ENCODE measurements at regions not wholly inside any gene's neighbourhood (a gene's known extent, or its start where the extent isn't known, plus 50 kb on each side); places are given as distances from the start of the nearest gene placed in this dataset.
"Not testable (repeated sequence)": the region's sequence is repeated elsewhere in the genome, so short reads cannot be mapped to it uniquely, and the experiment has no call there.

DNA sequence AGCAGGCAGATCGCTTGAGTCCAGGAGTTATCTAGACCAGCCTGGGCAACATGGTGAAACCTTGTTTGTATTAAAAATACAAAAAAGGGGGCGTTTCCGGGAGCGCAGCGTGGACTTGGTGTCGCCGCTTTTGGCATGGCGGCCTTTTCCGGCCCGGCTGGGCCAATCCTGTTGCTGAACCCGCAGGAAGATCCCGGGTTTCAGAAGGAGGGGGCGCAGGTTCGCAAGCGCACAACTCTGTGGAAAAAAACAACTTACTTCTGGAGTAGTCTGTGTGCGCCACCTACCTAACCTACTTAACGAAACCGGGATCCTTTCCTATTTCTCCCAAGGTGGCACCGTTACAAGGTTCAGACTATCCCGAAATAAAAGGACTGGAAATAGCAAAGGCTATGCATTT lies 198.6 kb downstream of the MSX2 start:
- no peak for DNase-seq (ENCODE audit: low read depth in 1 of 2, low spot score in 1 of 2)

DNA sequence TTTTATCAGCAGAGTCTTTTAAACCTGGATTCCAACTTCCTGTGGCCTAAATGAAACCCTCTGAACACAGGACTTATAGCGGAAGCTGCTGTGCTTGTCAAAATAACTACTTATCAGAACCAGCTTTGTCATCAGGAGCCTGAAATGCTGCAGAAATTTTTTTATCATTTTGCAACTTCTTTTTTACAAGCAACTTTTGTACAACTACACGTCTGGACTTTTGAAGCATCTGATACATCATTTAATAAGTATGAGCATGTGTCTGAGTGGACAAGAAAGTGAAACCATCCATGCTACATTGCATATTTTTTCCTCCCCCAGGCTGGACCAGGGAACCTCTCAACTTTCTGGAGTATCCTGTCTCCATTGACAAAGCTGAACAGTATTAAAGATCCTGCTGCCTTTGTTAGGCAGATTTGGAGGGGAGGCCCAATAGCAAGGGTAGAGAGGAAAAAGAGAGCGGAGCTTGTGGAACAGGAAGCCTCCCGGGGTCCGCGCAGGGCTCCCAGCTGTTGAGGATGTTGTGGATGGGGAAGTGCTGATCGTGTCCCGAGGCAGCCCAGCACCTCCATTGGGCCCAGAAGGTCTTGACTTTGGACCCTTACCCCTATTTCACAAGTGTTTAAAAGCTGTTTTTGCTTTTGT lies 196.6 kb downstream of the MSX2 start:
- no peak for DNase-seq (ENCODE audit: low read depth in 1 of 2, low spot score in 1 of 2)

DNA sequence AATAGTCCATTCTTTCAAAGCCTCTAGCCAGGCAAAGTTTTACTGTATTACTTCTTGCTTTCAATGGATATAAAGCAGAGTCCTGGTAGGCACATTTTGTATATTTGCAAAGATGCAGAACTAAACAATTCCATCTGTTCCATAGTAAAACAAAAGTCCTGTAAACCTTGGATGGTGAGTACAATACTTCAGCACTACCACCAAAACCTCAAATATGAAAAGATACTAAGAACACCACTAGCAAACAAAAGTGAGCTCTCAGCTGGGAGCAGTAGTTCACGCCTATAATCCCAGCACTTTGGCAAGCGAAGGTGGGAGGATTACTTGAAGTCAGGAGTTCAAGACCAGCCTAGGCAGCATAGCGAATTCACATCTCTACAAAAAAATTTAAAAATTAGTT lies 195.0 kb downstream of the MSX2 start:
- no peak for DNase-seq (ENCODE audit: low read depth in 1 of 2, low spot score in 1 of 2)

DNA sequence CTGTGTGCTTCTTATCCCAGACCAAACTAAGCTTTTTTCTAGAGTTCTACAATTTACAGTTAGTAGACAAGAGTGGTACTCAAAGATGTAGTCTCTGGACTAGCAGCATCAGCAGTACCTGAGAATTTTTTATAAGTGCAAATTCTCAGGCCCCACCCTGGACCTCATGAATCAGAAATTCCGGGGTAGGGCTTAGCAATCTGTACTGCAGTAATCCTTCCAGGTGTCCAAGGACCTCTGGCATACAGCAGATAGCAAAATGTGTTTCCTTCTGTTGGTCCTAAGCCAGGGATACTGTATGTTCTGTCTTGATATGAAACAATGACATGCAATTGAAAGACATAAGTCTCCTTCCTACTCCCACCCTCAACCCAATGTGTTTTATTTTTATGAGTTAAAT lies 194.3 kb downstream of the MSX2 start:
- no peak for DNase-seq (ENCODE audit: low read depth in 1 of 2, low spot score in 1 of 2)

DNA sequence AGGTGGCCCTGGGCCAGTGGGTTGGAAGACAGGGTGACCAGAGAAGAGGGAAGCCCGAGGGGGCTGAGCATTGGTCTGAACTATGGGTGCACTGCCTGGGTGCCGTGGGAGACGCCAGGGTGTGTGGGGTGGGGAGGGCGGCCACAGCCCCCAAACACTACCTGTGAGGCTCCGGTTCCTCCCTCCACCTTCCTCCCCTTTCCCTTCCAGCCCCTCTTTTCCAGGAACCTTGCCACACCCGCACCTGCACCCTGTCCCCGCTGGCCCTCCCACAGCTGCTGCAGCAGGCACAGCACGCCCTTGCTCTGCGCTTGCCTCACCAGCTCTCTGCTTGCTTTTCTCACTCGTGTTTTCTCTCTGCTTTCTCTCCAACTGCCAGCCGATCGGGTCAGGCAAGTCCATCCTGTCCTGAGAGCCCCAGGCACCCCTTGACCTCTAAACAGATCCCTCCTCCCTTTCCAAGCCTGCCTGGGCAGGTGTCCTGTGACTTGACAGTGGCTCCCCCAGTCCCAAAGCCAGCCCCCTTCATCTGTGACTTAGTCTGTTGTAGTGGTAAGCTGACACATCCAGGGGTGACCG lies 193.7 kb downstream of the MSX2 start:
- DNase-seq (ENCODE audit: low read depth in 1 of 2, low spot score in 1 of 2) = no peak

DNA sequence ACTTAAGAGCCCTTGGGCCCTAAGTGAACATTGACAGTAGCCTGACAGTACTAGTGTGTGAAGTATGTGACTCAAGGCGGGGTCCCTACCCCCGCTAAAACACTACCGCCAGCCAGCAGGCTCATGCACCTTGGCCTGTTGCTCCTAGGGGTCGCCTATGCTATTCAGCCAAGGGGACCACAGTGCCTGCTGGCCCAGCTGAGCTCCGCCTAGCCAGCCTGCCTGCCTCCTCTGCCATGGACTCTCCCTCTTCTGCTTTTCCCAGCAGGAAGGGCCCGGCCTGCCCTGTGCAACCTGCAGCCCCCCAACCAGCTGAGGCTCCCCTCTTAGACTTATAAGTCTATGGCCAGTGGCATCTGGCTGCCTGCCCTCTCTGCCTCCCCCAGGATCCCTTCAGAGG lies 193.1 kb downstream of the MSX2 start:
- not testable (repeated sequence) for DNase-seq (ENCODE audit: low read depth in 1 of 2, low spot score in 1 of 2)

DNA sequence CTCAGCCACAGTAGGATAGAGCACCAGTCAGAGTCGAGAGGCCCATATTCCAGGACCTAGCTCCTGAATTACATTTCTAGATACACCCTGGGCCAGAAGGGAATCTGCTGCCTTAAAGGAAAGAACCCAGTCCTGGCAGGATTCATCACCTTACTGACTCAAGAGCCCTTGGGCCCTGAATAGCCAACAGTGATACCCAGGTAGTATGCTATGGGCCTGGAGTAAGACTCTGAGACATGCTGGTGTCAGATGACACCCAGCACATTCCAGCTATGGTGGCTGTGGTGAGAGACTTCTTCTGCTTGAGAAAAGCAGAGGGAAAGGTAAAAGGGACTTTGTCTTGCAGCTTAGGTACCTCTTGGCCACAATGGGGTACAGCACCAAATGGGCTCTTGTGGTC lies 192.5 kb downstream of the MSX2 start:
- DNase-seq (ENCODE audit: low read depth in 1 of 2, low spot score in 1 of 2) = not testable (repeated sequence)

DNA sequence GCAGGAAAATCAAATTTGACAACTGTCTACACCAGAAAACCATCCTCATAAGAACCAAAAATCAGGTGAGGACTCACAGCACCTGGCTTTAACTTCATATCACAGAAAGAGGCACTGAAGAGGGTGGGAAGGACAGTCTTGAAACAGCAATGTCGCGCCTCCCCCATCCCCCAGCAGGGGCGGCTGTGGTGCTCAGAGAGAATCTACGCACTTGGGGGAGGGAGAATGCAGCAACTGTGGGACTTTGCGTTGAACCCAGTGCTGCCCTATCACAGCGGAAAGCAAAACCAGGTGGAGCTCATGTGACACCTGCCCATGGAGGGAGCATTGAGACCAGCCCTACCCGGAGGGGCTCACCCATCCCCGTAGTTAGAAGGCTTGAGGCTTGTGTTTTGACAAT lies 191.8 kb downstream of the MSX2 start:
- DNase-seq (ENCODE audit: low read depth in 1 of 2, low spot score in 1 of 2) = no peak

DNA sequence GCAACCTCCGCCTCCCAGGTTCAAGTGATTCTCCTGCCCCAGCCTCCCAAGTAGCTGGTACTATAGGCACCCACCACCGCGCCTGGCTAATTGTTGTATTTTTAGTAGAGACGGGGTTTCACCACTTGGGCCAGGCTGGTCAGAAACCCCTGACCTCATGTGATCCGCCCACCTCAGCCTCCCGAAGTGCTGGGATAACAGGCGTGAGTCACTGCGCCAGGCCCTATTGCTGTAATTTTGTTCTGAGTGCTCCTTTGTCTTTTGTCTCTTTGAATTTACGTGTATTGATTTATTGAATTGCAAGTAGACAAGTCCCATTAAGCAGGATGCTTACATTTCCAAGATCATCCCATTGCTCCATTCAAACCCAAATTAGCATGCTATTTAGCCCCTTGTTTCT lies 186.7 kb downstream of the MSX2 start:
- DNase-seq (ENCODE audit: low read depth in 1 of 2, low spot score in 1 of 2) = no peak

DNA sequence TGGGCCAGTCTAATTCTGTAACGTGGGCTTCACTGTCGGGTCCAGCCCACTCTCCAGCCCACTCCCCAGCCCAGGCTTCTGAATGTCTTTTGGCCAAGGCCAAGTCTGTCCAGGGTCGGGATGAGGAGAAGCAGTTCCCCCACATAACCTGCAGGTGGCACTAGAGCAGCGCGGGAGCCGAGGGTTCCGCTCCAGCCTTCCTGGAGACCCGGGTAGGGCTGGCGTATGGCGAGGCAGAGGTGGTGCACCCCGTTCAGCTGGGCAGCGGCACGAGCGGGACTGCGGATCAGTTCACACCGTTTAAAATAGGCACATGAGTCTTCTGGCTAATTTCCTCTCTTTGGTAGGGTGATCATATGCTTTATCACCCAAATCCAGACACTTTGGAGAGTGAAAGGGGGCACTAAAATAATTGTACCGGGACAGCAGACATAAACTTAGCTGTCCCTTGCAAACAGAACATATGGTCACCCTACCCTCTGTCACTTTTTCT lies 185.9 kb downstream of the MSX2 start:
- DNase-seq (ENCODE audit: low read depth in 1 of 2, low spot score in 1 of 2) = peak; percentile 9 to 39

DNA sequence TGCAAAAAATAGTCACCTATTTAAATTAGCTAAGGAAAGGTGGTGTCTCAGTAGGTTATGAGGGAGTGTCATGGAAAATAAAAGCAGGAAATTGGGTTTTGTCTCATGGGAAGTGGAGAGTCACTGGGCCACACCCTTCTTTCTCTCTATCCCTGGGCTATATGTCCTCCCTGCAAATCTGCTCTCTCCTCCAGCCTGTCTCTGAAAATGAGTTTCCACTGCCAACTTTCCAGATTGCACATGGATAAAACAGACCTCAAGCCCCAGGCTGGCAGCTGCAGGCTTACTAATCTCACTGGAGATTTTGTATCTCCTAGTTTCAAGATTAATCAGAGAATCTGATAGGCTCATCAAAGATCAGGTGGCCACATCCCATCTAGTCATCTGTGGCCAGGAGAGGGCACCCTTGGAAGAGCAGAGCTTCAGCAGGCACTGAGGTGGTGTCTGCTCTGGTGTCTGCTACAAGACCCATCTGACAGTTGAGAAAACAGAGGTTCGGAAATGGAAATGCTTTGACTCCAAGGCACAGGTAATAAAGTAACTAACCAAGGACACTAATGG lies 178.9 kb downstream of the MSX2 start:
- DNase-seq (ENCODE audit: low read depth in 1 of 2, low spot score in 1 of 2) = no peak

DNA sequence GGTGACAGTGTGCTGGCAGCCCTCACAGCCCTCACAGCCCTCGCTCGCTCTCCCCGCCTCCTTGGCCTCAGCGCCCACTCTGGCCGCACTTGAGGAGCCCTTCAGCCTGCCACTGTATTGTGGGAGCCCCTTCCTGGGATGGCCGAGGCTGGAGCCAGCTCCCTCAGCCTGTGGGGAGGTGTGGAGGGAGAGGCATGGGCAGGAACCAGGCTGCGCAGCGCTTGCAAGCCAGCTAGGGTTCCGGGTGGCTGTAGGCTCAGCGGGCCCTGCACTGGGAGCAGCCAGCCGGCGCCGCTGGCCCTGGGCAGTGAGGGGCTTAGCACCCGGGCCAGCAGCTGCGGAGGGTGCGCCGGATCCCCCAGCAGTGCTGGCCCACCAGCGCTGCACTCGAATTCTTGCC lies 177.0 kb downstream of the MSX2 start:
- no peak for DNase-seq (ENCODE audit: low read depth in 1 of 2, low spot score in 1 of 2)

DNA sequence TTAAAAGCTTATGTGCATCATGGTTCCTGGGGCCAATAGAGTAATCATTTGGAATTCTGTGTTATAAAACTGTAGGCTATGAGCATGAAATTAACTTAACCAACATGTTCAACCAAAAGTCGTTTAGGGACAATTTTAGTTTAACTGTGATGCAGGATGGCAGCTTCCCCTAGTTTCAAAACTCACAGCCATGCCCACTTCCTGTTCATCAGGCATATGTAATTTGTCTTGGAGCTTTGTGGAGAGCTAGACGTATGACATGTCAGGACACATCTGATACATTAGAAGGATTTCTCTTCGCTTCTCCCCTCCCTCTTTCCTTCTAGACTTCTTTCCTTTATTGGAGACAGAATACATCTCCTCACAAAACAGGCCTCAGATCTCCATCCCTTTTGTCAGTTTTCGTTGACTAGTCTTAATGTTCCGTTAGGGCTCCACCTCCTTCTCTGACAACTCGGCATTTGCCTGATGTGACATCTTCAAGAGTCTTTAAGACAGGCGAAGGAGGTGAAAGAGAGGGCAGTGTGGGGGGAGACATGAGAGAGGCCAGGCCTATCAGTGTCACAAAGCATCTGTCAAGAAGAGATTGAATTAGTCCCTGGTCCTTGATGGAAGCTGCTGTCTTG lies 176.0 kb downstream of the MSX2 start:
- no peak for DNase-seq (ENCODE audit: low read depth in 1 of 2, low spot score in 1 of 2)

DNA sequence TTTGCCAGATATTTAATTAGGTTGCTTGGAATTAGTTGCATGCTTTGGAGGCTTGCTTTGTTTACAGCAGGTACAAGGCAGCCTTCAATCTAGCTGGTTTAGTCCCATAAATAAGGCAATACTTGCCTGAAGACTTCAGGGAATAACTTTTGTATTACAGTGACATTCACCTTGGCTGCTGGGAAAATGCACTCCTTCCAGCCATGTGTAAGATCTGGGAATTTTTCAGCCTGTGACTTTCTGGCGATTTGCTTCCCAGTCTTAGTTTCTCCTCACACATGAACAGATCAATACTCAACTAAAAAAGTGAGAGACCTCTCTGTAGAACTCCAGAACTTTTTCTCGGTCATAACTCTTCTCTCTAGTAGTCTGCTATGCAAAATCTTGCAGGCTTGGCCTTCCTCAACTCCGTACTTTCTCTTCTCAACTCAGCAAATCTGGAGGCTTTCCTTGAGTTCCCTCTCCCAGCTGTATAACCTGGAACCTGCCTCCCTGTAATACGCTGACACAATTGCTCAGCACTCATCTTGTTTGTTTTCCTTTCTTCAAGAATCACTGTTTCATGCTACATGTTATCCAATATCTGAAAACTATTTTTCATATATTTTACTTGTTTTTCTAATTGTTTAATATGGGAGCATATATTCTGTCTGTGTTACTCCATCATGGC lies 173.0 kb downstream of the MSX2 start:
- no peak for DNase-seq (ENCODE audit: low read depth in 1 of 2, low spot score in 1 of 2)

DNA sequence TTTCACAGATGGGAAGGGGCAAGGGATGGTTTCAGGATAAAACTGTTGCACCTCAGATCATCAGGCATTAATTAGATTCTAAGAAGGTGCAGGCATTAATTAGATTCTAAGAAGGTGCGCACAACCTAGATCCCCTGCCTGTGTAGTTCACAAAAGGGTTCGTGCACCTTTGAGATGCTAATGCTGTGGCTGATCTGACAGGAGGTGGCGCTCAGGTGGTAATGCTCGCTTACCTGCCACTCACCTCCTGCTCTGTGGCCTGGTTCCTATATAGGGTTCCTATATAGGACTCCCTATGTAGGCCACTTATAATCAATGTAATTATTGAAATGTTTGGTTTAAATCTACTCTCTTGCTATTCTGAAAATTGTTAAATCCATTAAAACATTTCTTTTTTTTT lies 171.0 kb downstream of the MSX2 start:
- DNase-seq (ENCODE audit: low read depth in 1 of 2, low spot score in 1 of 2) = no peak

DNA sequence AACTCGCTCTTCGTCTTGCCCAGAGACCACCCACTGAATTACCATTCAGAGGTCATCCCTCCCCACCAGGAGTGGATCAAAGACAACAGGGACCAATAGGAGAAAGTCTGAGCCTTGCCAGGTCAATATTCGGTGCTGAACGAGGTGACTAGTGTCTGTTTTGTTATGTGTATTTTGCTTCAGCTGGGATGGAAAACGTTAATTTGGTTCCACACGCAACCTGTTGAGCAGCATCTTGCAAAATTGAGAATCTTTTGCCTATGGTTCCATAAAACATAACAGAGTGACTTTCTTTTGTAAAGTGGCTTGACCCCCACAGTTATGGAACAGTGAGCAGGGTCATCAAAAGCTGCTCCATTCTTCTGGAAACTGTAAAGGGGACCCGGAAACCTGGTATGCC lies 168.4 kb downstream of the MSX2 start:
- DNase-seq (ENCODE audit: low read depth in 1 of 2, low spot score in 1 of 2) = no peak

DNA sequence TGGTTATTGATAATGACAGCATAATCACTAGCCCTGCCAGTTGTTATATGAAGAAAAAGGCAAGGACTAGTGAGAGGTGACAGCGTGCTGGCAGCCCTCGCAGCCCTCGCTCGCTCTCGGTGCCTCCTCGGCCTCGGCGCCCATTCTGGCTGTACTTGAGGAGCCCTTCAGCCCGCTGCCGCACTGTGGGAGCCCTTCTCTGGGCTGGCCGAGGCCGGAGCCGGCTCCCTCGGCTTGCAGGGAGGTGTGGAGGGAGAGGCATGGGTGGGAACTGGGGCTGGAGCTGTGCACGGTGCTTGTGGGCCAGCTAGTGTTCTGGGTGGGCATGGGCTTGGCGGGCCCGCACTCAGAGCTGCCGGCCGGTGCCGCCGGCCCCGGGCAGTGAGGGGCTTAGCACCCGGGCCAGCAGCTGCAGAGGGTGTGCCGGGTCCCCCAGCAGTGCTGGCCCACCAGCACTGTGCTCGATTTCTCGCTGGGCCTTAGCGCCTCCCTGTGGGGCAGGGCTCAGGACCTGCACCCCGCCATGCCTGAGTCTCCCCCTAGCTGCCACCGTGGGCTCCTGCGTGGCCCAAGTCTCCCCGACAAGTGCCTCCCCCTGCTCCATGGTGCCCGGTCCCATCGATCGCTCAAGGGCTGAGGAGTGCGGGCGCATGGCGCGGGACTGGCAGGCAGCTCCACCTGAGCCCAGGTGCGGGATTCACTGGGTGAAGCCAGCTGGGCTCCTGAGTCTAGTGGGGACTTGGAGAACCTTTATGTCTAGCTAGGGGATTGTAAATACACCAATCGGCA lies 156.2 kb downstream of the MSX2 start:
- DNase-seq (ENCODE audit: low read depth in 1 of 2, low spot score in 1 of 2) = not testable (repeated sequence)

DNA sequence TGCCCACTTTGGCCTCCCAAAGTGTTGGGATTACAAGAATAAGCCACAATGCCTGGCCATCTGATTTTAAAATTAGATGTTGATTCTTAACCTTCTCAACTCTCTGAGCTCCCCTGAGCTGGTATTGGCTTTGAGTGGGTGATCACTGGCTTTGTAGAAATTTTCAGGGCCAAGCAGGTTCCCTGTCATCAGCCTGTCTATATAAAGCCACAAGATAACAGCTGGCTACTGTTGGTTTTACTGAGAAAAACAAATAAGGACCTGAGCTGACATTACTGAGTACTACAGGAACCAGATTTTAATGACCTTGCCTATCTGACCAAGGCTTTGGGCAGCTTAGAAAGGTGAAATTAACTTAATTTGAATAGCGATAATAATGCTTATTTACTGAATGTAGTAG lies 153.6 kb downstream of the MSX2 start:
- DNase-seq (ENCODE audit: low read depth in 1 of 2, low spot score in 1 of 2) = no peak

DNA sequence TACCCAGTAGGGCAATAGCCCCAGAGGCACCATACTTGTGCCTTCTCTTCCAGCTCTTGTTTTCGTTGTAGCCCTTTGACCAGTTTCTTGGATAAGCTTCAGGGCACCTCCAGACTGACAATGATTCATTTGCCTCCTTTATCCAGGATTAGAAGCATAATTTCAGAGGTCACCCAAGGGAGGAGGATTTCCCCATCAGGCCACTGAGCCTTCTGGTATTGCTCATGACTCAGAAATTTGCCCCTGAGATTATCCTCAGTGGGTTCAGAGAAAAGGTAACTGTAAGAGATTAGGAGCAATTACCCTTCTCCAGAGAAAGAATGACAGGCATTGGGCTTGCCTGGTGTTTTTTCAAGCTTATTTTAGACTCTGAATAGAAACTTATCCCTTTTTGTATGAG lies 147.9 kb downstream of the MSX2 start:
- DNase-seq (ENCODE audit: low read depth in 1 of 2, low spot score in 1 of 2) = no peak

DNA sequence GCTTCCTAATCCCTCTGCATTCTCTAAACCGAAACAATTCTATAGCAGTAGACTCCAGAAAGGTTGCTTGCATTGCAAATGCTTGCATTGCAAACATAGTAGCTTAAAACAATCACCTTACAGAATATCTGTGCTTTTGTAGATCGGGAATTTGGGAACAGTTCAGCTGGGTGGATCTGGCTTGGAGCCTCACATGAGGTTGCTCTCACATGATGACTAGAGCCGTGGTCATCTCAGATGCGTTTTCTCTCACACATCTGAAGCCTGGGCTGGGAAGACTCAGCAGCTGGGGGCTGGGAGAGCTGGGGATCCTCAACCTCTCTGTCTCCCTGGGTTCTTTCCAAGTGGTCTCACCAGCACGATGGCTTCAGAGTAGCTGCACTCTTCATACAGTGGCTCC lies 127.8 kb downstream of the MSX2 start:
- no peak for DNase-seq (ENCODE audit: low read depth in 1 of 2, low spot score in 1 of 2)

DNA sequence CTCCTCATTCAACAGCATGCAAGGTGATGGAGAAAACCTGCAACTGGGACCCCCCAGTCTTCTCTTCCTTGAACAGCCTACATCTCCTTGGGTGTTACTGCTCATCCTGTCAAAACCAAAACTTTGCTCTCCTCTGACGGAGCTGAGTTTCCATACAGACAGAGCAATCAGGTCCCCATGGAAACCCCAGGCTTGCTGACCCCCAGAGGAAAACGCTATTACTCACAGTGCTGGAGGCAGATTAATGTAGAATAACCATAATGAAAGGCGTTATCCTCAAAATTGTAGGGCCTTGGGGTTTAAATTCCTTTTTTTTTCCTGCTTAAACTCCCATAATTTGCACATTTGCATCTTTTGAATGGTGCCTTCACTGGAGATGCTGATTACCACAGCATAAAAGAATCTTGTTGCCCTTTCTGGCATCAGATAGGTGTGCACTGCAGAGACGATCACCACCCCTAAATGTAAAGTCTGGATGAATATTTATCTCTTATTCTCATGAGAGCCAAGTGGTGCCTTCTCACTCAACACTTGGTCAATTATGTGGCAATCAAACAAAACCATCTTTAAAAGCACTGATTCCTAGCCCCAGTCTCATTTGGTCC lies 126.3 kb downstream of the MSX2 start:
- DNase-seq (ENCODE audit: low read depth in 1 of 2, low spot score in 1 of 2) = no peak

Measured in stimulated activated CD4-positive, alpha-beta T cell treated with anti-CD3 and anti-CD28 coated beads, Interleukin-15, amount 100 ng/mL, for 1 hour (primary cell).